Upper lobe of right lung (tissue), 1 donor: ENCODE measurements at regions not wholly inside any gene's neighbourhood (a gene's known extent, or its start where the extent isn't known, plus 50 kb on each side); places are given as distances from the start of the nearest gene placed in this dataset.
A peak's percentile ranks its signal among the peaks of the same experiment; 100 is the strongest.

Source experiments
- ATAC-seq: fragments of 200-7000 bp; cut with Tn5 transposase; one replicate; pipeline ENCODE4 v1.9.1; 2020; ENCODE audit warnings: mild to moderate bottlenecking, moderate library complexity
- DNase-seq: peaks from one replicate; pipeline ENCODE4 v3.0.0-alpha.2; 2020
- H3K27ac ChIP-seq: fragments of 200-600 bp; one replicate; pipeline ENCODE4 v1.8.0; 2022
- H3K27me3 ChIP-seq: fragments of 200-600 bp; one replicate; pipeline ENCODE4 v1.8.0; 2022; ENCODE audit warnings: mild to moderate bottlenecking
- H3K36me3 ChIP-seq: fragments of 200-600 bp; one replicate; pipeline ENCODE4 v1.8.0; 2022
- H3K4me1 ChIP-seq: fragments of 200-600 bp; one replicate; pipeline ENCODE4 v1.8.0; 2022
- H3K4me3 ChIP-seq: fragments of 200-600 bp; one replicate; pipeline ENCODE4 v1.8.0; 2022; ENCODE audit warnings: mild to moderate bottlenecking
- H3K9me3 ChIP-seq: fragments of 200-600 bp; one replicate; pipeline ENCODE4 v1.8.0; 2022
- CTCF ChIP-seq: fragments of 200-600 bp; IDR thresholded peaks from one replicate; pipeline ENCODE4 v1.8.0; 2022; ENCODE audit warnings: antibody characterized with exemption
- intact Hi-C: fragments of 100-400 bp; cut with DNase I; formaldehyde crosslinking; loops from one replicate; pipeline ENCODE4 v1.11.0; 2022
- donor health status: DM: no; HTN: yes; CAD: no; lungs with severe emphysema.

- intact Hi-C loops, result no loop called here
- peaks cover 6% of the 10 kb centered on the region for H3K27me3 ChIP-seq
- H3K4me1 ChIP-seq, result no peaks in the 10 kb centered on the region
- H3K4me3 ChIP-seq, result no peak overlapping the region
- H3K36me3 ChIP-seq, result no peaks in the 10 kb centered on the region
- no peaks in the 10 kb centered on the region for H3K9me3 ChIP-seq
- no peak for DNase-seq
- H3K27ac ChIP-seq, result no peak overlapping the region
- no peak for ATAC-seq
- TF ChIP-seq CTCF, result no peak
Observed at GRCh38 chr2:120878970-120879369, 143.3 kb downstream of the GLI2 start.

- H3K4me1 ChIP-seq, result no peaks in the 10 kb centered on the region
- intact Hi-C loops, result no loop called here
- H3K9me3 ChIP-seq, result no peaks in the 10 kb centered on the region
- no peak overlapping the region for H3K4me3 ChIP-seq
- DNase-seq, result no peak
- no peak for TF ChIP-seq CTCF
- peaks cover 6% of the 10 kb centered on the region for H3K27me3 ChIP-seq
- no peak overlapping the region for H3K27ac ChIP-seq
- H3K36me3 ChIP-seq, result no peaks in the 10 kb centered on the region
- ATAC-seq, result no peak
Observed at GRCh38 chr2:120879431-120880295, 144.0 kb downstream of the GLI2 start.

GRCh38 chr2:120880381-120880780 lies 144.7 kb downstream of the GLI2 start:
- ATAC-seq, result no peak
- no peak for TF ChIP-seq CTCF
- intact Hi-C loops, result no loop called here

GRCh38 chr2:120881981-120882788 lies 146.5 kb downstream of the GLI2 start:
- no peak for TF ChIP-seq CTCF
- Histone ChIP-seq H3K4me3 (no peak overlapping the region), H3K27me3 (peaks cover 6% of the 10 kb centered on the region), H3K27ac (no peak overlapping the region), H3K9me3 (no peaks in the 10 kb centered on the region), H3K4me1 (no peaks in the 10 kb centered on the region), H3K36me3 (no peaks in the 10 kb centered on the region)
- intact Hi-C loops, result no loop called here
- DNase-seq (no peak), ATAC-seq (peak; percentile 7)

More at GRCh38 chr2:120880381-120880780, 144.7 kb downstream of the GLI2 start:
- DNase-seq, result no peak
- no peak overlapping the region for H3K27ac ChIP-seq
- no peaks in the 10 kb centered on the region for H3K4me1 ChIP-seq
- no peak overlapping the region for H3K4me3 ChIP-seq
- no peaks in the 10 kb centered on the region for H3K36me3 ChIP-seq
- no peaks in the 10 kb centered on the region for H3K9me3 ChIP-seq
- H3K27me3 ChIP-seq, result peaks cover 6% of the 10 kb centered on the region

- intact Hi-C loops, result no loop called here
- no peaks in the 10 kb centered on the region for H3K4me1 ChIP-seq
- H3K36me3 ChIP-seq, result no peaks in the 10 kb centered on the region
- H3K9me3 ChIP-seq, result no peaks in the 10 kb centered on the region
- no peak for DNase-seq
- no peak for ATAC-seq
- no peak for TF ChIP-seq CTCF
- no peak overlapping the region for H3K4me3 ChIP-seq
- H3K27me3 ChIP-seq, result peaks cover 6% of the 10 kb centered on the region
- H3K27ac ChIP-seq, result no peak overlapping the region
Observed at GRCh38 chr2:120883607-120884440, 148.2 kb downstream of the GLI2 start.
